ENCODE measurements at regions not wholly inside any gene's neighbourhood (a gene's known extent, or its start where the extent isn't known, plus 50 kb on each side); places are given as distances from the start of the nearest gene placed in this dataset.

DNA sequence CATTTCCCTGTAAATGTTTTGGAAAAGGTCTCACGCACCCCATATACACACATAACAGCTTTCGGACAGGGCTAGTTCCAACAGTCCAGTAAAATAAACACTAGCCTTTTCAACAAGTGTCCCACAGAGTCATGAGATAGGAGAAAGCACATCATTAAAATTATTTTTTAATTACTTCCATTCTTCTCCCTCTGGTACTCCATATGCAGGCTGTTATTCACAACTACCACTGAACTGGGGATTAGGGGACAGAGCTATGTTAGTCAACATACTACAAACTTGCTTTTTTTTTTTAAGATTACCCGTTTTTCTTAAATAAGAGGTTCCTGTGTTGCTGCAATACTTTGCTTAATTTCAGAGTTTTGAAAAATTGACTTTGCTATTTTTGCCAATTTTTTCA lies 576.6 kb upstream of the KCND2 start:
- Histone ChIP-seq H4K20me1 (replicated peaks; ENCODE audit: insufficient read depth) (no peaks in the 10 kb centered on the region), H3K9me2 (ENCODE audit: insufficient read depth) (no peaks in the 10 kb centered on the region), H2AFZ (no peak overlapping the region), H3K27me3 (ENCODE audit: insufficient read depth) (no peaks in the 10 kb centered on the region), H3K79me2 (replicated peaks; ENCODE audit: insufficient read depth) (no peaks in the 10 kb centered on the region), H3K4me2 (no peak overlapping the region), H3K36me3 (ENCODE audit: insufficient read depth) (no peaks in the 10 kb centered on the region), H3K27ac (ENCODE audit: low read depth) (no peak overlapping the region), H3F3A (replicated peaks; ENCODE audit: low read depth) (no peaks in the 10 kb centered on the region), H3K4me3 (no peak overlapping the region), H3K4me1 (ENCODE audit: insufficient read depth) (no peaks in the 10 kb centered on the region)
- ATAC-seq (no peak), DNase-seq (ENCODE audit: low spot score) (no peak)
- H3K9me3 Mint-ChIP-seq = peaks cover 9% of the 10 kb centered on the region
- no peak for TF ChIP-seq EZH2 (IDR thresholded peaks at IDR 0.05; ENCODE audit: low read depth, unreplicated experiment)
- TF ChIP-seq, protein P1, sequence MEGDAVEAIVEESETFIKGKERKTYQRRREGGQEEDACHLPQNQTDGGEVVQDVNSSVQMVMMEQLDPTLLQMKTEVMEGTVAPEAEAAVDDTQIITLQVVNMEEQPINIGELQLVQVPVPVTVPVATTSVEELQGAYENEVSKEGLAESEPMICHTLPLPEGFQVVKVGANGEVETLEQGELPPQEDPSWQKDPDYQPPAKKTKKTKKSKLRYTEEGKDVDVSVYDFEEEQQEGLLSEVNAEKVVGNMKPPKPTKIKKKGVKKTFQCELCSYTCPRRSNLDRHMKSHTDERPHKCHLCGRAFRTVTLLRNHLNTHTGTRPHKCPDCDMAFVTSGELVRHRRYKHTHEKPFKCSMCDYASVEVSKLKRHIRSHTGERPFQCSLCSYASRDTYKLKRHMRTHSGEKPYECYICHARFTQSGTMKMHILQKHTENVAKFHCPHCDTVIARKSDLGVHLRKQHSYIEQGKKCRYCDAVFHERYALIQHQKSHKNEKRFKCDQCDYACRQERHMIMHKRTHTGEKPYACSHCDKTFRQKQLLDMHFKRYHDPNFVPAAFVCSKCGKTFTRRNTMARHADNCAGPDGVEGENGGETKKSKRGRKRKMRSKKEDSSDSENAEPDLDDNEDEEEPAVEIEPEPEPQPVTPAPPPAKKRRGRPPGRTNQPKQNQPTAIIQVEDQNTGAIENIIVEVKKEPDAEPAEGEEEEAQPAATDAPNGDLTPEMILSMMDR (conservative IDR thresholded peaks at IDR 0.05; ENCODE audit: low read depth in 2 of 2) = no peak
- no peak for TF ChIP-seq EZH2phosphoT487 (IDR thresholded peaks at IDR 0.05; ENCODE audit: unreplicated experiment)
- TF ChIP-seq CREB1 (CRISPR knock-in tag; IDR thresholded peaks at IDR 0.05; ENCODE audit: low read depth) = no peak
- TF ChIP-seq, protein P2, sequence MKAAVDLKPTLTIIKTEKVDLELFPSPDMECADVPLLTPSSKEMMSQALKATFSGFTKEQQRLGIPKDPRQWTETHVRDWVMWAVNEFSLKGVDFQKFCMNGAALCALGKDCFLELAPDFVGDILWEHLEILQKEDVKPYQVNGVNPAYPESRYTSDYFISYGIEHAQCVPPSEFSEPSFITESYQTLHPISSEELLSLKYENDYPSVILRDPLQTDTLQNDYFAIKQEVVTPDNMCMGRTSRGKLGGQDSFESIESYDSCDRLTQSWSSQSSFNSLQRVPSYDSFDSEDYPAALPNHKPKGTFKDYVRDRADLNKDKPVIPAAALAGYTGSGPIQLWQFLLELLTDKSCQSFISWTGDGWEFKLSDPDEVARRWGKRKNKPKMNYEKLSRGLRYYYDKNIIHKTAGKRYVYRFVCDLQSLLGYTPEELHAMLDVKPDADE (IDR thresholded peaks at IDR 0.05) = no peak
- no peak for TF ChIP-seq NANOG (IDR thresholded peaks at IDR 0.05; ENCODE audit: borderline replicate concordance)
- TF ChIP-seq, protein P3, sequence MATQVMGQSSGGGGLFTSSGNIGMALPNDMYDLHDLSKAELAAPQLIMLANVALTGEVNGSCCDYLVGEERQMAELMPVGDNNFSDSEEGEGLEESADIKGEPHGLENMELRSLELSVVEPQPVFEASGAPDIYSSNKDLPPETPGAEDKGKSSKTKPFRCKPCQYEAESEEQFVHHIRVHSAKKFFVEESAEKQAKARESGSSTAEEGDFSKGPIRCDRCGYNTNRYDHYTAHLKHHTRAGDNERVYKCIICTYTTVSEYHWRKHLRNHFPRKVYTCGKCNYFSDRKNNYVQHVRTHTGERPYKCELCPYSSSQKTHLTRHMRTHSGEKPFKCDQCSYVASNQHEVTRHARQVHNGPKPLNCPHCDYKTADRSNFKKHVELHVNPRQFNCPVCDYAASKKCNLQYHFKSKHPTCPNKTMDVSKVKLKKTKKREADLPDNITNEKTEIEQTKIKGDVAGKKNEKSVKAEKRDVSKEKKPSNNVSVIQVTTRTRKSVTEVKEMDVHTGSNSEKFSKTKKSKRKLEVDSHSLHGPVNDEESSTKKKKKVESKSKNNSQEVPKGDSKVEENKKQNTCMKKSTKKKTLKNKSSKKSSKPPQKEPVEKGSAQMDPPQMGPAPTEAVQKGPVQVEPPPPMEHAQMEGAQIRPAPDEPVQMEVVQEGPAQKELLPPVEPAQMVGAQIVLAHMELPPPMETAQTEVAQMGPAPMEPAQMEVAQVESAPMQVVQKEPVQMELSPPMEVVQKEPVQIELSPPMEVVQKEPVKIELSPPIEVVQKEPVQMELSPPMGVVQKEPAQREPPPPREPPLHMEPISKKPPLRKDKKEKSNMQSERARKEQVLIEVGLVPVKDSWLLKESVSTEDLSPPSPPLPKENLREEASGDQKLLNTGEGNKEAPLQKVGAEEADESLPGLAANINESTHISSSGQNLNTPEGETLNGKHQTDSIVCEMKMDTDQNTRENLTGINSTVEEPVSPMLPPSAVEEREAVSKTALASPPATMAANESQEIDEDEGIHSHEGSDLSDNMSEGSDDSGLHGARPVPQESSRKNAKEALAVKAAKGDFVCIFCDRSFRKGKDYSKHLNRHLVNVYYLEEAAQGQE (IDR thresholded peaks at IDR 0.05; ENCODE audit: unreplicated experiment) = no peak
- TF ChIP-seq POLR2AphosphoS5 (IDR thresholded peaks at IDR 0.05; ENCODE audit: low read depth) = no peak
- TF ChIP-seq ZNF114 (CRISPR knock-in tag; IDR thresholded peaks at IDR 0.05) = no peak
- TF ChIP-seq JUNB (IDR thresholded peaks at IDR 0.05; ENCODE audit: unreplicated experiment) = no peak
- TF ChIP-seq, protein P4, sequence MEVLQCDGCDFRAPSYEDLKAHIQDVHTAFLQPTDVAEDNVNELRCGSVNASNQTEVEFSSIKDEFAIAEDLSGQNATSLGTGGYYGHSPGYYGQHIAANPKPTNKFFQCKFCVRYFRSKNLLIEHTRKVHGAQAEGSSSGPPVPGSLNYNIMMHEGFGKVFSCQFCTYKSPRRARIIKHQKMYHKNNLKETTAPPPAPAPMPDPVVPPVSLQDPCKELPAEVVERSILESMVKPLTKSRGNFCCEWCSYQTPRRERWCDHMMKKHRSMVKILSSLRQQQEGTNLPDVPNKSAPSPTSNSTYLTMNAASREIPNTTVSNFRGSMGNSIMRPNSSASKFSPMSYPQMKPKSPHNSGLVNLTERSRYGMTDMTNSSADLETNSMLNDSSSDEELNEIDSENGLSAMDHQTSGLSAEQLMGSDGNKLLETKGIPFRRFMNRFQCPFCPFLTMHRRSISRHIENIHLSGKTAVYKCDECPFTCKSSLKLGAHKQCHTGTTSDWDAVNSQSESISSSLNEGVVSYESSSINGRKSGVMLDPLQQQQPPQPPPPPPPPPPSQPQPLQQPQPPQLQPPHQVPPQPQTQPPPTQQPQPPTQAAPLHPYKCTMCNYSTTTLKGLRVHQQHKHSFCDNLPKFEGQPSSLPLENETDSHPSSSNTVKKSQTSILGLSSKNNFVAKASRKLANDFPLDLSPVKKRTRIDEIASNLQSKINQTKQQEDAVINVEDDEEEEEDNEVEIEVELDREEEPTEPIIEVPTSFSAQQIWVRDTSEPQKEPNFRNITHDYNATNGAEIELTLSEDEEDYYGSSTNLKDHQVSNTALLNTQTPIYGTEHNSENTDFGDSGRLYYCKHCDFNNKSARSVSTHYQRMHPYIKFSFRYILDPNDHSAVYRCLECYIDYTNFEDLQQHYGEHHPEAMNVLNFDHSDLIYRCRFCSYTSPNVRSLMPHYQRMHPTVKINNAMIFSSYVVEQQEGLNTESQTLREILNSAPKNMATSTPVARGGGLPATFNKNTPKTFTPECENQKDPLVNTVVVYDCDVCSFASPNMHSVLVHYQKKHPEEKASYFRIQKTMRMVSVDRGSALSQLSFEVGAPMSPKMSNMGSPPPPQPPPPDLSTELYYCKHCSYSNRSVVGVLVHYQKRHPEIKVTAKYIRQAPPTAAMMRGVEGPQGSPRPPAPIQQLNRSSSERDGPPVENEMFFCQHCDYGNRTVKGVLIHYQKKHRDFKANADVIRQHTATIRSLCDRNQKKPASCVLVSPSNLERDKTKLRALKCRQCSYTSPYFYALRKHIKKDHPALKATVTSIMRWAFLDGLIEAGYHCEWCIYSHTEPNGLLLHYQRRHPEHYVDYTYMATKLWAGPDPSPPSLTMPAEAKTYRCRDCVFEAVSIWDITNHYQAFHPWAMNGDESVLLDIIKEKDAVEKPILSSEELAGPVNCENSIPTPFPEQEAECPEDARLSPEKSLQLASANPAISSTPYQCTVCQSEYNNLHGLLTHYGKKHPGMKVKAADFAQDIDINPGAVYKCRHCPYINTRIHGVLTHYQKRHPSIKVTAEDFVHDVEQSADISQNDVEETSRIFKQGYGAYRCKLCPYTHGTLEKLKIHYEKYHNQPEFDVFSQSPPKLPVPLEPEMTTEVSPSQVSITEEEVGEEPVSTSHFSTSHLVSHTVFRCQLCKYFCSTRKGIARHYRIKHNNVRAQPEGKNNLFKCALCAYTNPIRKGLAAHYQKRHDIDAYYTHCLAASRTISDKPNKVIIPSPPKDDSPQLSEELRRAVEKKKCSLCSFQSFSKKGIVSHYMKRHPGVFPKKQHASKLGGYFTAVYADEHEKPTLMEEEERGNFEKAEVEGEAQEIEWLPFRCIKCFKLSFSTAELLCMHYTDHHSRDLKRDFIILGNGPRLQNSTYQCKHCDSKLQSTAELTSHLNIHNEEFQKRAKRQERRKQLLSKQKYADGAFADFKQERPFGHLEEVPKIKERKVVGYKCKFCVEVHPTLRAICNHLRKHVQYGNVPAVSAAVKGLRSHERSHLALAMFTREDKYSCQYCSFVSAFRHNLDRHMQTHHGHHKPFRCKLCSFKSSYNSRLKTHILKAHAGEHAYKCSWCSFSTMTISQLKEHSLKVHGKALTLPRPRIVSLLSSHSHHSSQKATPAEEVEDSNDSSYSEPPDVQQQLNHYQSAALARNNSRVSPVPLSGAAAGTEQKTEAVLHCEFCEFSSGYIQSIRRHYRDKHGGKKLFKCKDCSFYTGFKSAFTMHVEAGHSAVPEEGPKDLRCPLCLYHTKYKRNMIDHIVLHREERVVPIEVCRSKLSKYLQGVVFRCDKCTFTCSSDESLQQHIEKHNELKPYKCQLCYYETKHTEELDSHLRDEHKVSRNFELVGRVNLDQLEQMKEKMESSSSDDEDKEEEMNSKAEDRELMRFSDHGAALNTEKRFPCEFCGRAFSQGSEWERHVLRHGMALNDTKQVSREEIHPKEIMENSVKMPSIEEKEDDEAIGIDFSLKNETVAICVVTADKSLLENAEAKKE (CRISPR knock-in tag; IDR thresholded peaks at IDR 0.05) = no peak
- TF ChIP-seq ZNF331 (CRISPR knock-in tag; IDR thresholded peaks at IDR 0.05; ENCODE audit: low read depth) = no peak
- no peak for TF ChIP-seq STAT1 (IDR thresholded peaks at IDR 0.05; ENCODE audit: unreplicated experiment)
- H3K27me3 Mint-ChIP-seq (ENCODE audit: insufficient read depth, low read depth, poor library complexity) = no peaks in the 10 kb centered on the region
- no peak overlapping the region for H3K27ac Mint-ChIP-seq
- H3K4me1 Mint-ChIP-seq = no peaks in the 10 kb centered on the region
- no peak overlapping the region for H3K4me3 Mint-ChIP-seq
- peaks cover 8% of the 10 kb centered on the region; the same call in 1 of the 3 replicates for H3K36me3 Mint-ChIP-seq (ENCODE audit: low read depth)

Measured in GM23338 (cell line).